GM23338 (cell line): ENCODE measurements at regions not wholly inside any gene's neighbourhood (a gene's known extent, or its start where the extent isn't known, plus 50 kb on each side); places are given as distances from the start of the nearest gene placed in this dataset.

ENCODE experiments used
- CREB1 ChIP-seq: fragments of 250-450 bp; sonication (Bioruptor Pico); IDR thresholded peaks from 2 replicates; pipeline ENCODE4 v1.5.0; 2020; ENCODE audit warnings: low read depth, mild to moderate bottlenecking, moderate library complexity
- EZH2 ChIP-seq: fragments of 200-600 bp; sonication (generic); IDR thresholded peaks from one replicate; pipeline ENCODE4 v1.8.0; 2017; ENCODE audit warnings: antibody characterized with exemption, mild to moderate bottlenecking, low read depth; ENCODE audit not compliant: unreplicated experiment
- EZH2phosphoT487 ChIP-seq: fragments of 200-600 bp; sonication (generic); IDR thresholded peaks from one replicate; pipeline ENCODE4 v1.8.1; 2018; ENCODE audit warnings: antibody characterized with exemption; ENCODE audit not compliant: unreplicated experiment
- JUNB ChIP-seq: IDR thresholded peaks from one replicate; pipeline ENCODE4 v1.6.1; 2016; ENCODE audit warnings: antibody characterized with exemption; ENCODE audit not compliant: unreplicated experiment
- NANOG ChIP-seq: IDR thresholded peaks from 2 replicates; pipeline ENCODE4 v1.6.1; 2016; ENCODE audit warnings: antibody characterized with exemption, borderline replicate concordance
- POLR2AphosphoS5 ChIP-seq: IDR thresholded peaks from 2 replicates; pipeline ENCODE4 v1.6.1; 2016; ENCODE audit warnings: antibody characterized with exemption, low read depth
- ZNF114 ChIP-seq: fragments of 250-450 bp; sonication (Bioruptor Pico); IDR thresholded peaks from 2 replicates; pipeline ENCODE4 v1.5.0; 2020; ENCODE audit warnings: mild to moderate bottlenecking, moderate library complexity
- ZNF331 ChIP-seq: fragments of 250-450 bp; sonication (Bioruptor Pico); IDR thresholded peaks from 2 replicates; pipeline ENCODE4 v1.5.0; 2020; ENCODE audit warnings: low read depth, mild to moderate bottlenecking, moderate library complexity
- TF ChIP-seq, protein P1 (sequence below), 2 experiments: fragments of 200-600 bp in 1 of 2; sonication (generic) in 1 of 2; conservative IDR thresholded peaks; 2 replicates each; pipeline versions ENCODE4 v1.5.1 to v1.6.1; 2016 to 2017; ENCODE audit warnings: antibody characterized with exemption in 2 of 2, low read depth in 2 of 2, mild to moderate bottlenecking in 2 of 2, moderate library complexity in 1 of 2
- TF ChIP-seq, protein P2 (sequence below): IDR thresholded peaks from one replicate; pipeline ENCODE4 v1.6.1; 2018; ENCODE audit warnings: antibody characterized with exemption; ENCODE audit not compliant: unreplicated experiment
- TF ChIP-seq, protein P3 (sequence below): IDR thresholded peaks from 2 replicates; pipeline ENCODE4 v1.6.1; 2016; ENCODE audit warnings: antibody characterized with exemption

DNA sequence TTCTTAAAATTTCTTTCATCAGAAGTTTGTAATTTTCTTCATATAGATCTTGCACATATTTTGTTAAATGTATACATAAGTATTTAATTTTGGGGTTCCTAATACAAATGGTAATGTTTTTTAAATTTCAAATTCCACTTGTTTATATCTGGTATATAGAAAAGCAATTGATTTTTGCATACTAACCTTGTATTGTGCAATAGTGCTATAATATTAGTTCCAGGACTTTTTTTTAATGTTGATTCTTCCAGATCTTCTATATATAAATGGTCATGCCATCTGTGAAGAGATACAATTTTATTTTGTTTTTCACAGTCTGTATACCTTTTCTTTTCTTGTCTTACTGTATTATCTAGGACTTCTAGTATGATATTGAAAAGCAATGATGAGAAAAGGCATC, 665.0 kb downstream of the OTOL1 start:
- TF ChIP-seq CREB1 (CRISPR knock-in tag): no peak
- TF ChIP-seq, protein P1, sequence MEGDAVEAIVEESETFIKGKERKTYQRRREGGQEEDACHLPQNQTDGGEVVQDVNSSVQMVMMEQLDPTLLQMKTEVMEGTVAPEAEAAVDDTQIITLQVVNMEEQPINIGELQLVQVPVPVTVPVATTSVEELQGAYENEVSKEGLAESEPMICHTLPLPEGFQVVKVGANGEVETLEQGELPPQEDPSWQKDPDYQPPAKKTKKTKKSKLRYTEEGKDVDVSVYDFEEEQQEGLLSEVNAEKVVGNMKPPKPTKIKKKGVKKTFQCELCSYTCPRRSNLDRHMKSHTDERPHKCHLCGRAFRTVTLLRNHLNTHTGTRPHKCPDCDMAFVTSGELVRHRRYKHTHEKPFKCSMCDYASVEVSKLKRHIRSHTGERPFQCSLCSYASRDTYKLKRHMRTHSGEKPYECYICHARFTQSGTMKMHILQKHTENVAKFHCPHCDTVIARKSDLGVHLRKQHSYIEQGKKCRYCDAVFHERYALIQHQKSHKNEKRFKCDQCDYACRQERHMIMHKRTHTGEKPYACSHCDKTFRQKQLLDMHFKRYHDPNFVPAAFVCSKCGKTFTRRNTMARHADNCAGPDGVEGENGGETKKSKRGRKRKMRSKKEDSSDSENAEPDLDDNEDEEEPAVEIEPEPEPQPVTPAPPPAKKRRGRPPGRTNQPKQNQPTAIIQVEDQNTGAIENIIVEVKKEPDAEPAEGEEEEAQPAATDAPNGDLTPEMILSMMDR (conservative IDR thresholded peaks at IDR 0.05; ENCODE audit: low read depth in 2 of 2): no peak
- no peak for TF ChIP-seq ZNF331 (CRISPR knock-in tag)
- TF ChIP-seq NANOG: no peak
- TF ChIP-seq EZH2: no peak
- TF ChIP-seq, protein P2, sequence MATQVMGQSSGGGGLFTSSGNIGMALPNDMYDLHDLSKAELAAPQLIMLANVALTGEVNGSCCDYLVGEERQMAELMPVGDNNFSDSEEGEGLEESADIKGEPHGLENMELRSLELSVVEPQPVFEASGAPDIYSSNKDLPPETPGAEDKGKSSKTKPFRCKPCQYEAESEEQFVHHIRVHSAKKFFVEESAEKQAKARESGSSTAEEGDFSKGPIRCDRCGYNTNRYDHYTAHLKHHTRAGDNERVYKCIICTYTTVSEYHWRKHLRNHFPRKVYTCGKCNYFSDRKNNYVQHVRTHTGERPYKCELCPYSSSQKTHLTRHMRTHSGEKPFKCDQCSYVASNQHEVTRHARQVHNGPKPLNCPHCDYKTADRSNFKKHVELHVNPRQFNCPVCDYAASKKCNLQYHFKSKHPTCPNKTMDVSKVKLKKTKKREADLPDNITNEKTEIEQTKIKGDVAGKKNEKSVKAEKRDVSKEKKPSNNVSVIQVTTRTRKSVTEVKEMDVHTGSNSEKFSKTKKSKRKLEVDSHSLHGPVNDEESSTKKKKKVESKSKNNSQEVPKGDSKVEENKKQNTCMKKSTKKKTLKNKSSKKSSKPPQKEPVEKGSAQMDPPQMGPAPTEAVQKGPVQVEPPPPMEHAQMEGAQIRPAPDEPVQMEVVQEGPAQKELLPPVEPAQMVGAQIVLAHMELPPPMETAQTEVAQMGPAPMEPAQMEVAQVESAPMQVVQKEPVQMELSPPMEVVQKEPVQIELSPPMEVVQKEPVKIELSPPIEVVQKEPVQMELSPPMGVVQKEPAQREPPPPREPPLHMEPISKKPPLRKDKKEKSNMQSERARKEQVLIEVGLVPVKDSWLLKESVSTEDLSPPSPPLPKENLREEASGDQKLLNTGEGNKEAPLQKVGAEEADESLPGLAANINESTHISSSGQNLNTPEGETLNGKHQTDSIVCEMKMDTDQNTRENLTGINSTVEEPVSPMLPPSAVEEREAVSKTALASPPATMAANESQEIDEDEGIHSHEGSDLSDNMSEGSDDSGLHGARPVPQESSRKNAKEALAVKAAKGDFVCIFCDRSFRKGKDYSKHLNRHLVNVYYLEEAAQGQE: no peak
- TF ChIP-seq POLR2AphosphoS5: no peak
- TF ChIP-seq EZH2phosphoT487: no peak
- TF ChIP-seq JUNB: no peak
- no peak for TF ChIP-seq ZNF114 (CRISPR knock-in tag)
- TF ChIP-seq, protein P3, sequence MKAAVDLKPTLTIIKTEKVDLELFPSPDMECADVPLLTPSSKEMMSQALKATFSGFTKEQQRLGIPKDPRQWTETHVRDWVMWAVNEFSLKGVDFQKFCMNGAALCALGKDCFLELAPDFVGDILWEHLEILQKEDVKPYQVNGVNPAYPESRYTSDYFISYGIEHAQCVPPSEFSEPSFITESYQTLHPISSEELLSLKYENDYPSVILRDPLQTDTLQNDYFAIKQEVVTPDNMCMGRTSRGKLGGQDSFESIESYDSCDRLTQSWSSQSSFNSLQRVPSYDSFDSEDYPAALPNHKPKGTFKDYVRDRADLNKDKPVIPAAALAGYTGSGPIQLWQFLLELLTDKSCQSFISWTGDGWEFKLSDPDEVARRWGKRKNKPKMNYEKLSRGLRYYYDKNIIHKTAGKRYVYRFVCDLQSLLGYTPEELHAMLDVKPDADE: no peak
